ENCODE measurements at regions not wholly inside any gene's neighbourhood (a gene's known extent, or its start where the extent isn't known, plus 50 kb on each side); places are given as distances from the start of the nearest gene placed in this dataset.
"Not testable (repeated sequence)": the region's sequence is repeated elsewhere in the genome, so short reads cannot be mapped to it uniquely, and the experiment has no call there.

DNA sequence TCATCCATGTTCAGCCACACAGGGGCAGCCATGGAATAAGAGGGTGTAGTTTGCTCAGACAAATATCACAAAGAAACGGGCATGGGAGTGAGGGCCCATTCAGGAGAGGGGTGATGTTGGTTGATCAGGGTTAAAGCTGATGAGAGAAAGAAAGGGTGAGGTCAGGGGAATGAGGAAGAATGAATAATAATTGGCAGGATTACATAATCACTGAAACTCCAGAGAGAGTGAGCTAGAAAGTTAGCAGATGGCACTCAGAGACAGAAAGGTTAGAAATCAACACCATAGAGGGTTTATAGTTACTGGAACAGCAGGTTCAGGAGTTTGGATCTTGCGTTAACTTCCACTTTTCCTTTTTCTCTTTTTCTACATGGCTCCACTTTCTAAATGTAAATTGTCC is 113.9 kb downstream of the TAF11L14 start:
- Histone ChIP-seq H3K9me3 (ENCODE audit: control insufficient read depth, insufficient read depth, low read length) (no peaks in the 10 kb centered on the region), H3K27me3 (ENCODE audit: control insufficient read depth, low read length) (no peaks in the 10 kb centered on the region), H3K27ac (ENCODE audit: low read depth, low read length) (no peak overlapping the region), H3K36me3 (ENCODE audit: control insufficient read depth, low read length) (no peaks in the 10 kb centered on the region), H3K4me1 (ENCODE audit: control insufficient read depth, low read length) (no peaks in the 10 kb centered on the region), H3K4me3 (ENCODE audit: low read length) (no peak overlapping the region), H3K9me2 (replicated peaks; ENCODE audit: control insufficient read depth, low read length) (no peaks in the 10 kb centered on the region), H3K79me2 (ENCODE audit: control insufficient read depth, low read length) (no peaks in the 10 kb centered on the region), H3F3A (ENCODE audit: control insufficient read depth, insufficient read depth) (no peaks in the 10 kb centered on the region), H3K4me2 (ENCODE audit: low read length) (no peak overlapping the region), H4K20me1 (ENCODE audit: control insufficient read depth, insufficient read depth, low read depth, low read length) (no peaks in the 10 kb centered on the region)
- no peak for TF ChIP-seq CTCF (IDR thresholded peaks at IDR 0.05; ENCODE audit: low read depth, low read length, poor library complexity, severe bottlenecking)
- no peak for TF ChIP-seq EZH2phosphoT487 (IDR thresholded peaks at IDR 0.05; ENCODE audit: borderline replicate concordance, low read length)

- H3K27ac ChIP-seq (ENCODE audit: low read depth, low read length), result no peak overlapping the region
- H3F3A ChIP-seq (ENCODE audit: control insufficient read depth, insufficient read depth), result no peaks in the 10 kb centered on the region
- no peaks in the 10 kb centered on the region for H3K36me3 ChIP-seq (ENCODE audit: control insufficient read depth, low read length)
- TF ChIP-seq EZH2phosphoT487 (IDR thresholded peaks at IDR 0.05; ENCODE audit: borderline replicate concordance, low read length), result no peak
- TF ChIP-seq CTCF (IDR thresholded peaks at IDR 0.05; ENCODE audit: low read depth, low read length, poor library complexity, severe bottlenecking), result no peak
- no peaks in the 10 kb centered on the region for H3K4me1 ChIP-seq (ENCODE audit: control insufficient read depth, low read length)
- H3K79me2 ChIP-seq (ENCODE audit: control insufficient read depth, low read length), result no peaks in the 10 kb centered on the region
- no peaks in the 10 kb centered on the region for H3K27me3 ChIP-seq (ENCODE audit: control insufficient read depth, low read length)
- no peaks in the 10 kb centered on the region for H3K9me2 ChIP-seq (replicated peaks; ENCODE audit: control insufficient read depth, low read length)
- no peaks in the 10 kb centered on the region for H4K20me1 ChIP-seq (ENCODE audit: control insufficient read depth, insufficient read depth, low read depth, low read length)
- no peak overlapping the region for H3K4me3 ChIP-seq (ENCODE audit: low read length)
- H3K4me2 ChIP-seq (ENCODE audit: low read length), result no peak overlapping the region
- H3K9me3 ChIP-seq (ENCODE audit: control insufficient read depth, insufficient read depth, low read length), result no peaks in the 10 kb centered on the region
Observed at GRCh38 chr5:17748941-17749340, 114.7 kb downstream of the TAF11L14 start.

DNA sequence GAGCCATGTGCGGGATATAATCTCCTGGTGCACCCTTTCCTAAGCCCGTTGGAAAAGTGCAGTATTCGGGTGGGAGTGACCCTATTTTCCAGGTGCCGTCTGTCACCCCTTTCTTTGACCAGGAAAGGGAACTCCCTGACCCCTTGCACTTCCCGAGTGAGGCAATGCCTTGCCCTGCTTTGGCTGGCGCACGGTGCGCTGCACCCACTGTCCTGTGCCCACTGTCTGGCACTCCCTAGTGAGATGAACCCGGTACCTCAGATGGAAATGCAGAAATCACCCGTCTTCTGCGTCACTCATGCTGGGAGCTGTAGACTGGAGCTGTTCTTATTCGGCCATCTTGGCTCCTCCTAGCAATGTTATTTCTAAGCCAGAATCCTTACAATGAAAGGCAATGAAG is 121.1 kb downstream of the TAF11L14 start:
- H3K79me2 ChIP-seq (ENCODE audit: control insufficient read depth, low read length); H3K4me2 ChIP-seq (ENCODE audit: low read length); H3K36me3 ChIP-seq (ENCODE audit: control insufficient read depth, low read length); H3K4me3 ChIP-seq (ENCODE audit: low read length); H3K27me3 ChIP-seq (ENCODE audit: control insufficient read depth, low read length); H3F3A ChIP-seq (ENCODE audit: control insufficient read depth, insufficient read depth); H3K9me2 ChIP-seq (replicated peaks; ENCODE audit: control insufficient read depth, low read length); H3K9me3 ChIP-seq (ENCODE audit: control insufficient read depth, insufficient read depth, low read length); H3K27ac ChIP-seq (ENCODE audit: low read depth, low read length); H4K20me1 ChIP-seq (ENCODE audit: control insufficient read depth, insufficient read depth, low read depth, low read length); H3K4me1 ChIP-seq (ENCODE audit: control insufficient read depth, low read length): not testable (repeated sequence)

- no peak overlapping the region for H3K27ac ChIP-seq (ENCODE audit: low read depth, low read length)
- H3K36me3 ChIP-seq (ENCODE audit: control insufficient read depth, low read length), result no peaks in the 10 kb centered on the region
- no peaks in the 10 kb centered on the region for H3K4me1 ChIP-seq (ENCODE audit: control insufficient read depth, low read length)
- no peaks in the 10 kb centered on the region for H3K9me3 ChIP-seq (ENCODE audit: control insufficient read depth, insufficient read depth, low read length)
- no peaks in the 10 kb centered on the region for H3K9me2 ChIP-seq (replicated peaks; ENCODE audit: control insufficient read depth, low read length)
- no peak overlapping the region for H3K4me3 ChIP-seq (ENCODE audit: low read length)
- H4K20me1 ChIP-seq (ENCODE audit: control insufficient read depth, insufficient read depth, low read depth, low read length), result no peaks in the 10 kb centered on the region
- no peaks in the 10 kb centered on the region for H3K79me2 ChIP-seq (ENCODE audit: control insufficient read depth, low read length)
- no peaks in the 10 kb centered on the region for H3F3A ChIP-seq (ENCODE audit: control insufficient read depth, insufficient read depth)
- no peak overlapping the region for H3K4me2 ChIP-seq (ENCODE audit: low read length)
- H3K27me3 ChIP-seq (ENCODE audit: control insufficient read depth, low read length), result no peaks in the 10 kb centered on the region
- TF ChIP-seq CTCF (IDR thresholded peaks at IDR 0.05; ENCODE audit: low read depth, low read length, poor library complexity, severe bottlenecking) (no peak), EZH2phosphoT487 (IDR thresholded peaks at IDR 0.05; ENCODE audit: borderline replicate concordance, low read length) (no peak)
Observed at GRCh38 chr5:17761326-17761725, 127.1 kb downstream of the TAF11L14 start.
